HL-60 (cell line): ENCODE measurements at regions not wholly inside any gene's neighbourhood (a gene's known extent, or its start where the extent isn't known, plus 50 kb on each side); places are given as distances from the start of the nearest gene placed in this dataset.

ENCODE experiments used
- POLR2AphosphoS5 ChIP-seq: IDR thresholded peaks from 2 replicates; pipeline ENCODE4 v1.6.1; 2012; ENCODE audit warnings: low read depth
- TF ChIP-seq, protein P1 (sequence below): IDR thresholded peaks from one replicate; pipeline ENCODE4 v1.5.1; 2011; ENCODE audit warnings: low read length, control low read depth, inconsistent platforms; ENCODE audit not compliant: insufficient read depth
- TF ChIP-seq, protein P2 (sequence below): IDR thresholded peaks from 2 replicates; pipeline ENCODE4 v1.6.1; 2012; ENCODE audit warnings: low read depth; ENCODE audit not compliant: insufficient replicate concordance

DNA sequence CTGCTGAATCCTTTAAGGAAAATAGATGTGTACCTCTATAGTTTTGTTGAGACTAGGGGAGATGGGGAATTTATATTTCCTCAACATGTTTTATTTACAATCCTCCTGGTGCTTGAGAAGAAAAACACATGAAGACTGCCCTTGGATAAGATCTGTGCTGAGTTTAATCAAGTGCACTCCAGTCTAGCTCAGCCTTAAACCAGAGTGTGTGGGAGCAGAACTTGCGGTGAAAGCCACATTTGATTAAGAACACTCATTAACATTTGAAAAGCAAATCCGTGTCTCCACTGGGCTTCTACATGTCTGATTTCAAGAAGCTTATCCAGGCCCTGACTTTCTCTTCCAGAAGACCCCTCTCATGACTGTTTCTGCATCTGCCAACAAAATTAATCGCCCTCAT is 84.8 kb upstream of the ITGA6 start:
- no peak for TF ChIP-seq POLR2AphosphoS5
- TF ChIP-seq, protein P1, sequence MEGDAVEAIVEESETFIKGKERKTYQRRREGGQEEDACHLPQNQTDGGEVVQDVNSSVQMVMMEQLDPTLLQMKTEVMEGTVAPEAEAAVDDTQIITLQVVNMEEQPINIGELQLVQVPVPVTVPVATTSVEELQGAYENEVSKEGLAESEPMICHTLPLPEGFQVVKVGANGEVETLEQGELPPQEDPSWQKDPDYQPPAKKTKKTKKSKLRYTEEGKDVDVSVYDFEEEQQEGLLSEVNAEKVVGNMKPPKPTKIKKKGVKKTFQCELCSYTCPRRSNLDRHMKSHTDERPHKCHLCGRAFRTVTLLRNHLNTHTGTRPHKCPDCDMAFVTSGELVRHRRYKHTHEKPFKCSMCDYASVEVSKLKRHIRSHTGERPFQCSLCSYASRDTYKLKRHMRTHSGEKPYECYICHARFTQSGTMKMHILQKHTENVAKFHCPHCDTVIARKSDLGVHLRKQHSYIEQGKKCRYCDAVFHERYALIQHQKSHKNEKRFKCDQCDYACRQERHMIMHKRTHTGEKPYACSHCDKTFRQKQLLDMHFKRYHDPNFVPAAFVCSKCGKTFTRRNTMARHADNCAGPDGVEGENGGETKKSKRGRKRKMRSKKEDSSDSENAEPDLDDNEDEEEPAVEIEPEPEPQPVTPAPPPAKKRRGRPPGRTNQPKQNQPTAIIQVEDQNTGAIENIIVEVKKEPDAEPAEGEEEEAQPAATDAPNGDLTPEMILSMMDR: no peak
- TF ChIP-seq, protein P2, sequence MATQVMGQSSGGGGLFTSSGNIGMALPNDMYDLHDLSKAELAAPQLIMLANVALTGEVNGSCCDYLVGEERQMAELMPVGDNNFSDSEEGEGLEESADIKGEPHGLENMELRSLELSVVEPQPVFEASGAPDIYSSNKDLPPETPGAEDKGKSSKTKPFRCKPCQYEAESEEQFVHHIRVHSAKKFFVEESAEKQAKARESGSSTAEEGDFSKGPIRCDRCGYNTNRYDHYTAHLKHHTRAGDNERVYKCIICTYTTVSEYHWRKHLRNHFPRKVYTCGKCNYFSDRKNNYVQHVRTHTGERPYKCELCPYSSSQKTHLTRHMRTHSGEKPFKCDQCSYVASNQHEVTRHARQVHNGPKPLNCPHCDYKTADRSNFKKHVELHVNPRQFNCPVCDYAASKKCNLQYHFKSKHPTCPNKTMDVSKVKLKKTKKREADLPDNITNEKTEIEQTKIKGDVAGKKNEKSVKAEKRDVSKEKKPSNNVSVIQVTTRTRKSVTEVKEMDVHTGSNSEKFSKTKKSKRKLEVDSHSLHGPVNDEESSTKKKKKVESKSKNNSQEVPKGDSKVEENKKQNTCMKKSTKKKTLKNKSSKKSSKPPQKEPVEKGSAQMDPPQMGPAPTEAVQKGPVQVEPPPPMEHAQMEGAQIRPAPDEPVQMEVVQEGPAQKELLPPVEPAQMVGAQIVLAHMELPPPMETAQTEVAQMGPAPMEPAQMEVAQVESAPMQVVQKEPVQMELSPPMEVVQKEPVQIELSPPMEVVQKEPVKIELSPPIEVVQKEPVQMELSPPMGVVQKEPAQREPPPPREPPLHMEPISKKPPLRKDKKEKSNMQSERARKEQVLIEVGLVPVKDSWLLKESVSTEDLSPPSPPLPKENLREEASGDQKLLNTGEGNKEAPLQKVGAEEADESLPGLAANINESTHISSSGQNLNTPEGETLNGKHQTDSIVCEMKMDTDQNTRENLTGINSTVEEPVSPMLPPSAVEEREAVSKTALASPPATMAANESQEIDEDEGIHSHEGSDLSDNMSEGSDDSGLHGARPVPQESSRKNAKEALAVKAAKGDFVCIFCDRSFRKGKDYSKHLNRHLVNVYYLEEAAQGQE: no peak
